Right atrium auricular region (tissue), 2 donors: ENCODE measurements at regions not wholly inside any gene's neighbourhood (a gene's known extent, or its start where the extent isn't known, plus 50 kb on each side); places are given as distances from the start of the nearest gene placed in this dataset.

ENCODE experiments used
- DNase-seq: peaks from one replicate; pipeline ENCODE4 v3.0.0-alpha.2; 2019; ENCODE audit warnings: low spot score
- H3K27ac ChIP-seq, 2 donors: fragments of 200-600 bp; sonication (generic); 1 replicate in 1 of 2; 2 replicates in 1 of 2; pipeline ENCODE4 v1.5.1; 2016 to 2019
- H3K27me3 ChIP-seq, 2 donors: fragments of 200-600 bp; sonication (generic); one replicate each; pipeline versions ENCODE4 v1.5.1 to v1.6.0; 2017 to 2019
- H3K36me3 ChIP-seq: fragments of 200-600 bp; sonication (generic); one replicate; pipeline ENCODE4 v1.5.1; 2016
- H3K4me1 ChIP-seq, 2 donors: fragments of 200-600 bp; sonication (generic); one replicate each; pipeline versions ENCODE4 v1.5.1 to v1.6.0; 2017 to 2019
- H3K4me3 ChIP-seq, 2 donors: fragments of 200-600 bp; sonication (generic); 1 replicate in 1 of 2; 2 replicates in 1 of 2; pipeline ENCODE4 v1.5.1; 2017 to 2019; ENCODE audit warnings: mild to moderate bottlenecking in 1 of 2, moderate library complexity in 1 of 2
- H3K9me3 ChIP-seq, 2 donors: fragments of 200-600 bp; sonication (generic); one replicate each; pipeline ENCODE4 v1.5.1; 2019
- TF ChIP-seq, protein P1 (sequence below), 2 donors: fragments of 200-600 bp; sonication (generic); IDR thresholded peaks; one replicate each; pipeline ENCODE4 v1.5.1; 2019; ENCODE audit warnings: antibody characterized with exemption in 2 of 2

DNA sequence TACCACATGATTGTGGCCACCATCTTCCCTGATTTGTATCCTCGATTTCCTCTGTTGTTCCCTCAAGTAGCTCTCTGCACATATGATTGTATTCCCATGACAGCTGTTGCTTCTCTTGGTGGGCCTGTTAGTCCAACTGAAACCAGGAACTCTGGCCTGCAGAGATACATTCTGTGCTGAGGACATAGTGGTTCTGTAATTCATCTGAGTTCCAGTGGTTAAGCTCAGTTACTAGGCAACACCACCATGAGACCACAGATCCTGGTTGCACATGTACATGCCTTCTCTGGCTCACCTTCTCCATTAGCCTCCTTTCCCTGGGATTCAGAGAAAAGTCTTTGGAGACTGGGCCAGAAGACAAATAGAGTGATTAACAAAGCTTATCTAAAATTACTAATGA is 172.1 kb upstream of the SLC7A11 start:
- Histone ChIP-seq H3K27ac (no peak overlapping the region), H3K9me3 (no peaks in the 10 kb centered on the region), H3K36me3 (no peaks in the 10 kb centered on the region), H3K4me3 (no peak overlapping the region), H3K27me3 (no peaks in the 10 kb centered on the region), H3K4me1 (no peaks in the 10 kb centered on the region)
- TF ChIP-seq, protein P1, sequence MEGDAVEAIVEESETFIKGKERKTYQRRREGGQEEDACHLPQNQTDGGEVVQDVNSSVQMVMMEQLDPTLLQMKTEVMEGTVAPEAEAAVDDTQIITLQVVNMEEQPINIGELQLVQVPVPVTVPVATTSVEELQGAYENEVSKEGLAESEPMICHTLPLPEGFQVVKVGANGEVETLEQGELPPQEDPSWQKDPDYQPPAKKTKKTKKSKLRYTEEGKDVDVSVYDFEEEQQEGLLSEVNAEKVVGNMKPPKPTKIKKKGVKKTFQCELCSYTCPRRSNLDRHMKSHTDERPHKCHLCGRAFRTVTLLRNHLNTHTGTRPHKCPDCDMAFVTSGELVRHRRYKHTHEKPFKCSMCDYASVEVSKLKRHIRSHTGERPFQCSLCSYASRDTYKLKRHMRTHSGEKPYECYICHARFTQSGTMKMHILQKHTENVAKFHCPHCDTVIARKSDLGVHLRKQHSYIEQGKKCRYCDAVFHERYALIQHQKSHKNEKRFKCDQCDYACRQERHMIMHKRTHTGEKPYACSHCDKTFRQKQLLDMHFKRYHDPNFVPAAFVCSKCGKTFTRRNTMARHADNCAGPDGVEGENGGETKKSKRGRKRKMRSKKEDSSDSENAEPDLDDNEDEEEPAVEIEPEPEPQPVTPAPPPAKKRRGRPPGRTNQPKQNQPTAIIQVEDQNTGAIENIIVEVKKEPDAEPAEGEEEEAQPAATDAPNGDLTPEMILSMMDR (IDR thresholded peaks at IDR 0.05), result no peak
- no peak for DNase-seq

DNA sequence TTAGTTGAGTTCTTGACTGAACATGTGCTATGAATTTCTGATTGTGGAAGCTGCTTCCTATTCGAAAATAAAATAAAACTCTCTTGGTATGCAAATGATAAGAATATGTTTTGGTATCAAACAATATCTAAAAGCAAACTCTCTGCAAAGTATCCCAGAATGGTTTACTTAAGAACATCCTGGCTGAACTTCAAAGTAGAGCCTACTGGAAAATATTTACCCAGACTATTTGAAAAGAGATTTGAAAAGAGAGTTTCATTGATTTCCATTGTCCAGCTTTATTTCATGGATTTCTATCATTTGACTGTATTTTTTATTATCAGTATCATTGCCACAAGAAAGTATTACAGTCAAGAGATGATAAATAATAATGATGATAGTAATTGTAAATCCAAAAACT is 171.1 kb upstream of the SLC7A11 start:
- Histone ChIP-seq H3K4me3 (no peak overlapping the region), H3K36me3 (no peaks in the 10 kb centered on the region), H3K27me3 (no peaks in the 10 kb centered on the region), H3K4me1 (no peaks in the 10 kb centered on the region), H3K9me3 (no peaks in the 10 kb centered on the region), H3K27ac (no peak overlapping the region)
- no peak for DNase-seq
- TF ChIP-seq, protein P1 (IDR thresholded peaks at IDR 0.05), result no peak

DNA sequence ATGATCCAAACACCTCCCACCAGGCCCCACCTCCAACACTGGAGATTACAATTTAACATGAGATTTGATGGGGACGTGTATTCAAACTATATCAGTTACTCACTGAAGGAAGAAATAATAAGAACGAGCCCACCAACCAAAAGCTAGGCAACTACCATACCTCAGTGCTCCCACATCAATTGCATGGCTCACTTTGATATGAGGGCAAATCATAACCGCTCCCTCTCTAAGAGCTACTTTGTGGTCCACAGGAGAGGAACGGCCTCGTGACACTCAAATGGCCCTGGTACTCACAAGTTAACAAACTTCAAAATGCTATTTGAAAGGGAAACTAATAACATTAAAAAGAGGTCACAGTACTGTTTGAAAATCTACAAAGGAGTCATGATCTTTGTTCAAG is 170.7 kb upstream of the SLC7A11 start:
- TF ChIP-seq, protein P1 (IDR thresholded peaks at IDR 0.05), result no peak
- Histone ChIP-seq H3K9me3 (no peaks in the 10 kb centered on the region), H3K4me1 (no peaks in the 10 kb centered on the region), H3K27ac (no peak overlapping the region), H3K36me3 (no peaks in the 10 kb centered on the region), H3K27me3 (no peaks in the 10 kb centered on the region), H3K4me3 (no peak overlapping the region)
- no peak for DNase-seq

DNA sequence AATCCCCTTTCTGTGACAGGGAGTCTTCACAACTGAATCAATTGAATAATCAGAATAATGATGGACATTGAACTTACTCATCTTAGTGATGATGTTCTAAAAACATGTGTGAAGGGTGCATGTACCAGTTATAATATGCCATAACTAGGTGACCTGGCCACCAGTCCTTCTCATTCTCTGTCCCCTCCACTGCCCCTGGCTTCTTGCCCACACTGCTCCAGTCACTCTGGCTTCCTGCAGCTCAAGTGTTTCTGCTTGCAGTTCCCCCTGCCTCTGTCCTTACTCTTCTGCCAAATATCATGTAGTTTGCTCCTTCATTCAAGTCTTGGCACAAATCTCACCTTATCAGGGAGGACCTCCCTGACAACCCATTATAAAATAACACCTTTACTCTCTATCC is 168.1 kb upstream of the SLC7A11 start:
- DNase-seq, result no peak
- no peak overlapping the region for H3K4me3 ChIP-seq
- TF ChIP-seq, protein P1 (IDR thresholded peaks at IDR 0.05), result no peak

DNA sequence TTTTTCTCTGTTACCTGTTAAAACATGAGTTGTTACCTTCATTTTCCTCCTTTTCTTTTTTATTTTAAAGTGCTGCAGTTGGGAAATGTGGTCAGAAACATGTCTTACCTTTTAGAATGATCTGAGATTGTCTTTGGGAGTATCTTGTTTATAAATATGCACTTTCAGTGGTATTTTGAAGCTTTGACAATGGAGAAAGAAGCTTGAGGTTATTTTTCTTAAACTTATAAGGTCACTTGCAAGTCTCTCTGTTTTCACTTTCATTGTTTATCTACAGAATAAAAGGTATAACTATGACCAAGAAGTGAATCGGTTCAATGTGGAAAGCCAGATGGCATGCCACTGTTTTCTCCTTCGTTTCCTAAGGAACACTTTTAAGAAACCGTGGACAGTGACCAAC is 167.5 kb upstream of the SLC7A11 start:
- DNase-seq, result no peak
- Histone ChIP-seq H3K27ac (no peak overlapping the region), H3K4me3 (no peak overlapping the region), H3K9me3 (no peaks in the 10 kb centered on the region), H3K36me3 (no peaks in the 10 kb centered on the region), H3K27me3 (no peaks in the 10 kb centered on the region), H3K4me1 (no peaks in the 10 kb centered on the region)
- TF ChIP-seq, protein P1 (IDR thresholded peaks at IDR 0.05), result no peak

More for the DNA sequence above, 168.1 kb upstream of the SLC7A11 start:
- Histone ChIP-seq H3K9me3 (no peaks in the 10 kb centered on the region), H3K27ac (no peak overlapping the region), H3K4me1 (no peaks in the 10 kb centered on the region), H3K36me3 (no peaks in the 10 kb centered on the region), H3K27me3 (no peaks in the 10 kb centered on the region)

DNA sequence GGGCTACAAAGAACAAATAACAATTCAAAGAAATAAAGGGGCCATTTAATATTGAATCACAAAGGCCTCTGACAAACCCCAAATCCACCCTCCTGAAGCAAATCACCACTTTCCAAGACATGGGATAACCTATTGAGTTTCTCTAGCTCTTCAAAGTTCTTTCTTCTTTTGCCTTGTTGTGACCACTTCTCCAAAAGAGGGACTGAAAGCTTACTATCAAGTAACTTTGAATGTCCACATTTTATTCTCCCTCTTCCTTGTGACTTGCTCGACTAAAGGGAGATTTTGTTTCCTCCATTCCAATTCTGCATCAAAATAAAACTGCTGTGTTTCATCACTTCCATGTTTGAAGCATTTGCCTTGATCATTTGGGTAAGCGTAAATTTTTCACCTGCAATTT is 166.6 kb upstream of the SLC7A11 start:
- Histone ChIP-seq H3K27me3 (no peaks in the 10 kb centered on the region), H3K27ac (no peak overlapping the region), H3K9me3 (no peaks in the 10 kb centered on the region), H3K4me3 (no peak overlapping the region), H3K36me3 (no peaks in the 10 kb centered on the region), H3K4me1 (no peaks in the 10 kb centered on the region)
- no peak for DNase-seq
- TF ChIP-seq, protein P1 (IDR thresholded peaks at IDR 0.05), result no peak
